HEK293 (cell line): ENCODE measurements at regions not wholly inside any gene's neighbourhood (a gene's known extent, or its start where the extent isn't known, plus 50 kb on each side); places are given as distances from the start of the nearest gene placed in this dataset.

Source experiments
- CTCF ChIA-PET: fragments of 350-600 bp; formaldehyde crosslinking; extraction: SDS; loops from one replicate; lab custom pipeline; 2021; ENCODE audit warnings: antibody characterized with exemption; lab: Yijun Ruan, JAX
- POLR2A ChIA-PET: fragments of 300-600 bp; formaldehyde crosslinking; extraction: SDS; loops from one replicate; lab custom pipeline; 2020; ENCODE audit warnings: antibody characterized with exemption, inconsistent platforms; lab: Yijun Ruan, JAX
- H3K27ac ChIP-seq: fragments of 200-500 bp; sonication (Bioruptor generic); 2 replicates; pipeline ENCODE4 v1.5.1; 2014; ENCODE audit warnings: low read depth, low read length, control low read depth, inconsistent platforms; ENCODE audit errors: extremely low read depth
- H3K36me3 ChIP-seq, 2 experiments: fragments of 200-500 bp in 1 of 2; sonication (Bioruptor generic) in 1 of 2; 1 replicate in 1 of 2; 2 replicates in 1 of 2; pipeline ENCODE4 v1.5.1; 2014 to 2017; ENCODE audit warnings: inconsistent platforms in 2 of 2, low read length in 2 of 2; ENCODE audit not compliant: control insufficient read depth in 2 of 2, insufficient read depth in 1 of 2
- H3K4me1 ChIP-seq: fragments of 200-500 bp; sonication (Bioruptor generic); 2 replicates; pipeline ENCODE4 v1.5.1; 2014; ENCODE audit warnings: mild to moderate bottlenecking, low read length, inconsistent platforms; ENCODE audit not compliant: control insufficient read depth, insufficient read depth
- H3K4me3 ChIP-seq: 2 replicates; pipeline ENCODE4 v1.5.1; 2011; ENCODE audit warnings: low read depth, mild to moderate bottlenecking, control low read depth, low read length, moderate library complexity
- H3K9me3 ChIP-seq: fragments of 200-500 bp; sonication (Bioruptor generic); 2 replicates; pipeline ENCODE4 v1.5.1; 2014; ENCODE audit warnings: low read depth, low read length, inconsistent platforms; ENCODE audit not compliant: control insufficient read depth, insufficient read depth
- KLF1 ChIP-seq: fragments of 450-650 bp; formaldehyde crosslinking; IDR thresholded peaks from 2 replicates; pipeline ENCODE4 v1.5.1; 2016; ENCODE audit warnings: missing biosample characterization, missing genetic modification characterization
- MYNN ChIP-seq: fragments of 450-650 bp; formaldehyde crosslinking; IDR thresholded peaks from 2 replicates; pipeline ENCODE4 v1.5.1; 2016; ENCODE audit warnings: missing biosample characterization, missing genetic modification characterization, borderline replicate concordance
- RBAK ChIP-seq: fragments of 450-650 bp; formaldehyde crosslinking; IDR thresholded peaks from 2 replicates; pipeline ENCODE4 v1.5.1; 2016; ENCODE audit warnings: missing biosample characterization, missing genetic modification characterization
- TRIM28 ChIP-seq: IDR thresholded peaks from 2 replicates; pipeline ENCODE4 v1.6.1; 2011; ENCODE audit warnings: low read length, control low read depth, borderline replicate concordance
- WT1 ChIP-seq: fragments of 450-650 bp; formaldehyde crosslinking; IDR thresholded peaks from 2 replicates; pipeline ENCODE4 v1.5.1; 2016; ENCODE audit warnings: missing biosample characterization, missing genetic modification characterization
- ZBTB20 ChIP-seq: fragments of 450-650 bp; formaldehyde crosslinking; IDR thresholded peaks from 2 replicates; pipeline ENCODE4 v1.5.1; 2016; ENCODE audit warnings: missing biosample characterization, missing genetic modification characterization
- ZNF138 ChIP-seq: fragments of 450-650 bp; formaldehyde crosslinking; IDR thresholded peaks from 2 replicates; pipeline ENCODE4 v1.5.1; 2016; ENCODE audit warnings: missing biosample characterization, missing genetic modification characterization, borderline replicate concordance
- ZNF140 ChIP-seq: fragments of 450-650 bp; formaldehyde crosslinking; IDR thresholded peaks from 2 replicates; pipeline ENCODE4 v1.5.1; 2016; ENCODE audit warnings: missing biosample characterization, missing genetic modification characterization
- ZNF175 ChIP-seq: fragments of 450-650 bp; formaldehyde crosslinking; IDR thresholded peaks from 2 replicates; pipeline ENCODE4 v1.5.1; 2016; ENCODE audit warnings: missing biosample characterization, missing genetic modification characterization
- ZNF2 ChIP-seq: fragments of 450-650 bp; formaldehyde crosslinking; IDR thresholded peaks from 2 replicates; pipeline ENCODE4 v1.5.1; 2016; ENCODE audit warnings: missing biosample characterization, missing genetic modification characterization
- ZNF214 ChIP-seq: fragments of 450-650 bp; formaldehyde crosslinking; IDR thresholded peaks from 2 replicates; pipeline ENCODE4 v1.5.1; 2017; ENCODE audit warnings: missing biosample characterization, mild to moderate bottlenecking, missing genetic modification characterization, borderline replicate concordance
- ZNF23 ChIP-seq: fragments of 450-650 bp; formaldehyde crosslinking; IDR thresholded peaks from 2 replicates; pipeline ENCODE4 v1.5.1; 2016; ENCODE audit warnings: missing biosample characterization, missing genetic modification characterization, borderline replicate concordance
- ZNF239 ChIP-seq: fragments of 450-650 bp; formaldehyde crosslinking; IDR thresholded peaks from 2 replicates; pipeline ENCODE4 v1.5.1; 2016; ENCODE audit warnings: missing biosample characterization, missing genetic modification characterization
- ZNF274 ChIP-seq, 2 experiments: fragments of 200-500 bp in 1 of 2; fragments of 450-650 bp in 1 of 2; sonication (Bioruptor generic) in 1 of 2; formaldehyde crosslinking in 1 of 2; IDR thresholded peaks; 2 replicates each; pipeline versions ENCODE4 v1.5.1 to v1.6.1; 2014 to 2016; ENCODE audit warnings: borderline replicate concordance in 1 of 2, inconsistent platforms in 1 of 2, low read length in 1 of 2, missing biosample characterization in 1 of 2, missing genetic modification characterization in 1 of 2
- ZNF391 ChIP-seq: fragments of 450-650 bp; formaldehyde crosslinking; IDR thresholded peaks from 2 replicates; pipeline ENCODE4 v1.5.1; 2016; ENCODE audit warnings: low read depth, missing biosample characterization, missing genetic modification characterization, borderline replicate concordance
- ZNF558 ChIP-seq: fragments of 450-650 bp; formaldehyde crosslinking; IDR thresholded peaks from 2 replicates; pipeline ENCODE4 v1.5.1; 2016; ENCODE audit warnings: missing biosample characterization, missing genetic modification characterization
- ZNF560 ChIP-seq: fragments of 450-650 bp; formaldehyde crosslinking; IDR thresholded peaks from 2 replicates; pipeline ENCODE4 v1.5.1; 2017; ENCODE audit warnings: missing biosample characterization, missing genetic modification characterization, borderline replicate concordance
- ZNF571 ChIP-seq: fragments of 450-650 bp; formaldehyde crosslinking; IDR thresholded peaks from 2 replicates; pipeline ENCODE4 v1.5.0; 2017; ENCODE audit warnings: missing biosample characterization, missing genetic modification characterization
- ZNF624 ChIP-seq: fragments of 450-650 bp; formaldehyde crosslinking; IDR thresholded peaks from 2 replicates; pipeline ENCODE4 v1.5.1; 2017; ENCODE audit warnings: missing biosample characterization, missing genetic modification characterization
- ZNF629 ChIP-seq: fragments of 450-650 bp; formaldehyde crosslinking; IDR thresholded peaks from 2 replicates; pipeline ENCODE4 v1.5.1; 2017; ENCODE audit warnings: missing biosample characterization, missing genetic modification characterization
- ZNF654 ChIP-seq: fragments of 450-650 bp; formaldehyde crosslinking; IDR thresholded peaks from 2 replicates; pipeline ENCODE4 v1.5.1; 2016; ENCODE audit warnings: low read depth, missing biosample characterization, missing genetic modification characterization
- ZNF664 ChIP-seq: fragments of 450-650 bp; formaldehyde crosslinking; IDR thresholded peaks from 2 replicates; pipeline ENCODE4 v1.5.1; 2016; ENCODE audit warnings: missing biosample characterization, missing genetic modification characterization
- ZNF76 ChIP-seq: fragments of 450-650 bp; formaldehyde crosslinking; IDR thresholded peaks from 2 replicates; pipeline ENCODE4; 2016; ENCODE audit warnings: low read depth, missing biosample characterization, missing genetic modification characterization, borderline replicate concordance
- TF ChIP-seq, protein P1 (sequence below): fragments of 450-650 bp; formaldehyde crosslinking; IDR thresholded peaks from 2 replicates; pipeline ENCODE4 v1.5.1; 2017; ENCODE audit warnings: missing biosample characterization, missing genetic modification characterization
- TF ChIP-seq, protein P2 (sequence below): fragments of 450-650 bp; formaldehyde crosslinking; IDR thresholded peaks from 2 replicates; pipeline ENCODE4 v1.5.1; 2016; ENCODE audit warnings: missing biosample characterization, missing genetic modification characterization
- TF ChIP-seq, protein P3 (sequence below): fragments of 450-650 bp; formaldehyde crosslinking; IDR thresholded peaks from 2 replicates; pipeline ENCODE4 v1.5.0; 2017; ENCODE audit warnings: missing biosample characterization, missing genetic modification characterization, borderline replicate concordance
- TF ChIP-seq, protein P4 (sequence below): fragments of 450-650 bp; formaldehyde crosslinking; IDR thresholded peaks from 2 replicates; pipeline ENCODE4 v1.5.1; 2016; ENCODE audit warnings: missing biosample characterization, missing genetic modification characterization

DNA sequence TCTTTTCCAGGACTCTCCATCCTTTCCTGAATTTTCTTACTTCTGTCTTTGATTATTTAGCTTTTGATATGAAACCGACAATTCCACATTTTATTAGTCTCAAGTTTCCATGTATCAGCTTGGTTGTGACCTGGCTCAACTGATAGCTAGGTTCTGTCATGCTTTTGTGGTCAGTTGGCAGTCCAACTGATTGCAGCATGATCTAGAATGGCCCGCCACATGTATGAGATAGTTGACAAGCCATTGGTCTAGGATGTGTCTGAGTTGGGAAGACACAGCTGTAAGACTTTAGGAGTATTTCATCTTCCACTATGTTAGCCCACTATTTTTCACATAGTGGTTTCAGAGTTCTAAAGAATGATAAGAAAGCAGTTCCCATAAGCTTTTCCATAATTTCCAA is 117.5 kb upstream of the GRID2 start:
- Histone ChIP-seq H3K36me3 (no peaks in the 10 kb centered on the region), H3K4me1 (no peaks in the 10 kb centered on the region), H3K4me3 (no peak overlapping the region), H3K9me3 (no peaks in the 10 kb centered on the region), H3K27ac (no peak overlapping the region)
- TF ChIP-seq RBAK (no peak), ZNF76 (tag by site-specific recombination) (no peak), ZNF138 (tag by site-specific recombination) (no peak), ZNF664 (tag by site-specific recombination) (no peak), ZNF571 (tag by site-specific recombination) (no peak), ZNF175 (tag by site-specific recombination) (no peak), ZNF239 (tag by site-specific recombination) (no peak), ZNF560 (tag by site-specific recombination) (no peak), ZNF2 (tag by site-specific recombination) (no peak), ZNF654 (no peak)
- CTCF ChIA-PET, result no interaction called here
- POLR2A ChIA-PET, result no interaction called here

DNA sequence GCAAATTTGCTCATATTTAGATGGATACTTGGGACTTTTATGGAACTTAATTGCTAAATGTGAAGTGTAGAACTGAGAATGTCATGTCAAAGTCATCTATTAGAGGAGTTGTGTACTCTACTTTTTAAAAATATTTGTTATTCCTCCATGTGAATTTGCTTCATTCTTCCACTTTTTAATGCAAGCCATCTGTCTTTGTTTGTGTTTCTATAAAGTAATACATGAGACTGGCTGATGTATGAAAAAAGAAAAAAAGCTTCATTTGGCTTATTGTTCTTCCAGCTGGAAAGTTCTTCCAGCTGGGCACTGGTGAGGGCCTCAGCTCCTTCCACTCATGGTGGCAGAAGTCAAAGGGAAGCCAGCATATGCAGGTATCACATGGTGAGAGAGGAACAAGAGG is 114.6 kb upstream of the GRID2 start:
- Histone ChIP-seq H3K27ac (no peak overlapping the region), H3K4me3 (no peak overlapping the region), H3K36me3 (no peaks in the 10 kb centered on the region), H3K9me3 (no peaks in the 10 kb centered on the region), H3K4me1 (no peaks in the 10 kb centered on the region)
- ChIA-PET POLR2A (no interaction called here), CTCF (no interaction called here)
- TF ChIP-seq, protein P1, sequence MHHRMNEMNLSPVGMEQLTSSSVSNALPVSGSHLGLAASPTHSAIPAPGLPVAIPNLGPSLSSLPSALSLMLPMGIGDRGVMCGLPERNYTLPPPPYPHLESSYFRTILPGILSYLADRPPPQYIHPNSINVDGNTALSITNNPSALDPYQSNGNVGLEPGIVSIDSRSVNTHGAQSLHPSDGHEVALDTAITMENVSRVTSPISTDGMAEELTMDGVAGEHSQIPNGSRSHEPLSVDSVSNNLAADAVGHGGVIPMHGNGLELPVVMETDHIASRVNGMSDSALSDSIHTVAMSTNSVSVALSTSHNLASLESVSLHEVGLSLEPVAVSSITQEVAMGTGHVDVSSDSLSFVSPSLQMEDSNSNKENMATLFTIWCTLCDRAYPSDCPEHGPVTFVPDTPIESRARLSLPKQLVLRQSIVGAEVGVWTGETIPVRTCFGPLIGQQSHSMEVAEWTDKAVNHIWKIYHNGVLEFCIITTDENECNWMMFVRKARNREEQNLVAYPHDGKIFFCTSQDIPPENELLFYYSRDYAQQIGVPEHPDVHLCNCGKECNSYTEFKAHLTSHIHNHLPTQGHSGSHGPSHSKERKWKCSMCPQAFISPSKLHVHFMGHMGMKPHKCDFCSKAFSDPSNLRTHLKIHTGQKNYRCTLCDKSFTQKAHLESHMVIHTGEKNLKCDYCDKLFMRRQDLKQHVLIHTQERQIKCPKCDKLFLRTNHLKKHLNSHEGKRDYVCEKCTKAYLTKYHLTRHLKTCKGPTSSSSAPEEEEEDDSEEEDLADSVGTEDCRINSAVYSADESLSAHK (tag by site-specific recombination), result no peak
- TF ChIP-seq, protein P2, sequence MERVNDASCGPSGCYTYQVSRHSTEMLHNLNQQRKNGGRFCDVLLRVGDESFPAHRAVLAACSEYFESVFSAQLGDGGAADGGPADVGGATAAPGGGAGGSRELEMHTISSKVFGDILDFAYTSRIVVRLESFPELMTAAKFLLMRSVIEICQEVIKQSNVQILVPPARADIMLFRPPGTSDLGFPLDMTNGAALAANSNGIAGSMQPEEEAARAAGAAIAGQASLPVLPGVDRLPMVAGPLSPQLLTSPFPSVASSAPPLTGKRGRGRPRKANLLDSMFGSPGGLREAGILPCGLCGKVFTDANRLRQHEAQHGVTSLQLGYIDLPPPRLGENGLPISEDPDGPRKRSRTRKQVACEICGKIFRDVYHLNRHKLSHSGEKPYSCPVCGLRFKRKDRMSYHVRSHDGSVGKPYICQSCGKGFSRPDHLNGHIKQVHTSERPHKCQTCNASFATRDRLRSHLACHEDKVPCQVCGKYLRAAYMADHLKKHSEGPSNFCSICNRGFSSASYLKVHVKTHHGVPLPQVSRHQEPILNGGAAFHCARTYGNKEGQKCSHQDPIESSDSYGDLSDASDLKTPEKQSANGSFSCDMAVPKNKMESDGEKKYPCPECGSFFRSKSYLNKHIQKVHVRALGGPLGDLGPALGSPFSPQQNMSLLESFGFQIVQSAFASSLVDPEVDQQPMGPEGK, result no peak
- TF ChIP-seq KLF1 (tag by site-specific recombination) (no peak), ZNF629 (tag by site-specific recombination) (no peak), ZNF140 (tag by site-specific recombination) (no peak), ZNF558 (tag by site-specific recombination) (no peak), ZNF391 (no peak), ZNF274 (IDR thresholded peaks at IDR 0.05; ENCODE audit: low read length) (no peak), ZNF274 (tag by site-specific recombination; IDR thresholded peaks at IDR 0.05; ENCODE audit: borderline replicate concordance) (no peak), WT1 (no peak), ZNF23 (tag by site-specific recombination) (no peak), TRIM28 (no peak), ZBTB20 (no peak), ZNF624 (no peak), ZNF214 (tag by site-specific recombination) (no peak), MYNN (no peak)
- TF ChIP-seq, protein P3, sequence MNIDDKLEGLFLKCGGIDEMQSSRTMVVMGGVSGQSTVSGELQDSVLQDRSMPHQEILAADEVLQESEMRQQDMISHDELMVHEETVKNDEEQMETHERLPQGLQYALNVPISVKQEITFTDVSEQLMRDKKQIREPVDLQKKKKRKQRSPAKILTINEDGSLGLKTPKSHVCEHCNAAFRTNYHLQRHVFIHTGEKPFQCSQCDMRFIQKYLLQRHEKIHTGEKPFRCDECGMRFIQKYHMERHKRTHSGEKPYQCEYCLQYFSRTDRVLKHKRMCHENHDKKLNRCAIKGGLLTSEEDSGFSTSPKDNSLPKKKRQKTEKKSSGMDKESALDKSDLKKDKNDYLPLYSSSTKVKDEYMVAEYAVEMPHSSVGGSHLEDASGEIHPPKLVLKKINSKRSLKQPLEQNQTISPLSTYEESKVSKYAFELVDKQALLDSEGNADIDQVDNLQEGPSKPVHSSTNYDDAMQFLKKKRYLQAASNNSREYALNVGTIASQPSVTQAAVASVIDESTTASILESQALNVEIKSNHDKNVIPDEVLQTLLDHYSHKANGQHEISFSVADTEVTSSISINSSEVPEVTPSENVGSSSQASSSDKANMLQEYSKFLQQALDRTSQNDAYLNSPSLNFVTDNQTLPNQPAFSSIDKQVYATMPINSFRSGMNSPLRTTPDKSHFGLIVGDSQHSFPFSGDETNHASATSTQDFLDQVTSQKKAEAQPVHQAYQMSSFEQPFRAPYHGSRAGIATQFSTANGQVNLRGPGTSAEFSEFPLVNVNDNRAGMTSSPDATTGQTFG (tag by site-specific recombination), result no peak
- TF ChIP-seq, protein P4, sequence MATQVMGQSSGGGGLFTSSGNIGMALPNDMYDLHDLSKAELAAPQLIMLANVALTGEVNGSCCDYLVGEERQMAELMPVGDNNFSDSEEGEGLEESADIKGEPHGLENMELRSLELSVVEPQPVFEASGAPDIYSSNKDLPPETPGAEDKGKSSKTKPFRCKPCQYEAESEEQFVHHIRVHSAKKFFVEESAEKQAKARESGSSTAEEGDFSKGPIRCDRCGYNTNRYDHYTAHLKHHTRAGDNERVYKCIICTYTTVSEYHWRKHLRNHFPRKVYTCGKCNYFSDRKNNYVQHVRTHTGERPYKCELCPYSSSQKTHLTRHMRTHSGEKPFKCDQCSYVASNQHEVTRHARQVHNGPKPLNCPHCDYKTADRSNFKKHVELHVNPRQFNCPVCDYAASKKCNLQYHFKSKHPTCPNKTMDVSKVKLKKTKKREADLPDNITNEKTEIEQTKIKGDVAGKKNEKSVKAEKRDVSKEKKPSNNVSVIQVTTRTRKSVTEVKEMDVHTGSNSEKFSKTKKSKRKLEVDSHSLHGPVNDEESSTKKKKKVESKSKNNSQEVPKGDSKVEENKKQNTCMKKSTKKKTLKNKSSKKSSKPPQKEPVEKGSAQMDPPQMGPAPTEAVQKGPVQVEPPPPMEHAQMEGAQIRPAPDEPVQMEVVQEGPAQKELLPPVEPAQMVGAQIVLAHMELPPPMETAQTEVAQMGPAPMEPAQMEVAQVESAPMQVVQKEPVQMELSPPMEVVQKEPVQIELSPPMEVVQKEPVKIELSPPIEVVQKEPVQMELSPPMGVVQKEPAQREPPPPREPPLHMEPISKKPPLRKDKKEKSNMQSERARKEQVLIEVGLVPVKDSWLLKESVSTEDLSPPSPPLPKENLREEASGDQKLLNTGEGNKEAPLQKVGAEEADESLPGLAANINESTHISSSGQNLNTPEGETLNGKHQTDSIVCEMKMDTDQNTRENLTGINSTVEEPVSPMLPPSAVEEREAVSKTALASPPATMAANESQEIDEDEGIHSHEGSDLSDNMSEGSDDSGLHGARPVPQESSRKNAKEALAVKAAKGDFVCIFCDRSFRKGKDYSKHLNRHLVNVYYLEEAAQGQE (tag by site-specific recombination), result no peak
